ENCODE measurements at regions not wholly inside any gene's neighbourhood (a gene's known extent, or its start where the extent isn't known, plus 50 kb on each side); places are given as distances from the start of the nearest gene placed in this dataset.

- no peak for TF ChIP-seq POLR2A (IDR thresholded peaks at IDR 0.05)
- TF ChIP-seq CTCF (IDR thresholded peaks at IDR 0.05) = no peak
Observed at GRCh38 chr18:40911582-40912254, 1043.3 kb upstream of the PIK3C3 start.
